Naive thymus-derived CD8-positive, alpha-beta T cell (primary cell): ENCODE measurements at regions not wholly inside any gene's neighbourhood (a gene's known extent, or its start where the extent isn't known, plus 50 kb on each side); places are given as distances from the start of the nearest gene placed in this dataset.

Source experiments
- ATAC-seq, 2 donors: fragments of 150-1000 bp; cut with Tn5 transposase in 1 of 2; sonication (Bioruptor Pico), chemical (Tn5 transposase) in 1 of 2; 1 replicate in 1 of 2; 2 replicates in 1 of 2; pipeline ENCODE4 v1.10.0; 2021; ENCODE audit warnings: mild to moderate bottlenecking in 2 of 2, moderate library complexity in 2 of 2
- POLR2A ChIA-PET: fragments of 350-600 bp; sonication (Branson Sonifier 250); formaldehyde crosslinking; loops from one replicate; lab custom pipeline; 2021; ENCODE audit warnings: antibody characterized with exemption; lab: Charles Lee
- DNase-seq, 10 donors: peaks; one replicate each; pipeline versions ENCODE4 v3.0.0 to v3.0.0-alpha.2; 2020 to 2022
- H3K27ac Mint-ChIP-seq, 10 donors: one replicate each; pipeline ENCODE4 v1.8.0; 2020 to 2022; ENCODE audit warnings: mild to moderate bottlenecking in 10 of 10, mixed read lengths in 10 of 10, moderate library complexity in 4 of 10, inconsistent platforms in 1 of 10
- H3K27me3 Mint-ChIP-seq, 5 donors: one replicate each; pipeline ENCODE4 v1.8.0; 2021 to 2022; ENCODE audit warnings: mixed read lengths in 5 of 5
- H3K36me3 Mint-ChIP-seq, 3 donors: one replicate each; pipeline ENCODE4 v1.8.0; 2020 to 2022; ENCODE audit warnings: mixed read lengths in 3 of 3, mild to moderate bottlenecking in 2 of 3, inconsistent platforms in 1 of 3
- H3K4me1 Mint-ChIP-seq, 4 donors: one replicate each; pipeline ENCODE4 v1.8.0; 2021 to 2022; ENCODE audit warnings: mixed read lengths in 4 of 4
- H3K4me3 Mint-ChIP-seq, 10 donors: one replicate each; pipeline ENCODE4 v1.8.0; 2020 to 2022; ENCODE audit warnings: mild to moderate bottlenecking in 10 of 10, mixed read lengths in 10 of 10, moderate library complexity in 6 of 10, inconsistent platforms in 1 of 10
- H3K9me3 Mint-ChIP-seq, 9 donors: one replicate each; pipeline ENCODE4 v1.8.0; 2020 to 2022; ENCODE audit warnings: mixed read lengths in 9 of 9, mild to moderate bottlenecking in 3 of 9, inconsistent platforms in 1 of 9, moderate library complexity in 1 of 9

DNA sequence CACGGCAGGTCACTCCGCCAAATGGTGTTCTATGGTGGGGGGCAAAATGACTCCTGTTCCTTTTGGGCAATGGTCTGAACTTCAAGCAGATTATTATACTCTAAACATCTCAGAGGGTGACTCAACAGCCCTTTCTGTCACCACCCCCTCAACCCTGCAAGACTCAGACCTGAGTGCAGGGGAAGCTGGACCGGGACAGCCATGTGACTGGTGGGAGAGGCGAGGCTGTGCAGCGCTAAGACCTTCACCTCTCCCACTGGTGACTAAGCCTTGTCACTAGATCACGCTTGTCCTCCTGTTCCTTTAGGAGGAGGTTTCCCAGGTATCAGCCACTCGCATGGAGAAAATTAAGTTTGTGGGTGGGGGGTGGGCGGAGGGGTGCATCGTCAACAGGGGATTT is 67.1 kb upstream of the CCND2 start:
- no peak overlapping the region for H3K27ac Mint-ChIP-seq
- no peaks in the 10 kb centered on the region for H3K9me3 Mint-ChIP-seq
- DNase-seq: no peak
- no peaks in the 10 kb centered on the region for H3K36me3 Mint-ChIP-seq
- H3K27me3 Mint-ChIP-seq: peaks cover 0 to 10% (median 3%) of the 10 kb centered on the region in 5 donors
- H3K4me3 Mint-ChIP-seq: no peak overlapping the region
- ATAC-seq: no peak
- peaks cover 0 to 26% (median 0%) of the 10 kb centered on the region in 4 donors for H3K4me1 Mint-ChIP-seq
- POLR2A ChIA-PET: no interaction called here

DNA sequence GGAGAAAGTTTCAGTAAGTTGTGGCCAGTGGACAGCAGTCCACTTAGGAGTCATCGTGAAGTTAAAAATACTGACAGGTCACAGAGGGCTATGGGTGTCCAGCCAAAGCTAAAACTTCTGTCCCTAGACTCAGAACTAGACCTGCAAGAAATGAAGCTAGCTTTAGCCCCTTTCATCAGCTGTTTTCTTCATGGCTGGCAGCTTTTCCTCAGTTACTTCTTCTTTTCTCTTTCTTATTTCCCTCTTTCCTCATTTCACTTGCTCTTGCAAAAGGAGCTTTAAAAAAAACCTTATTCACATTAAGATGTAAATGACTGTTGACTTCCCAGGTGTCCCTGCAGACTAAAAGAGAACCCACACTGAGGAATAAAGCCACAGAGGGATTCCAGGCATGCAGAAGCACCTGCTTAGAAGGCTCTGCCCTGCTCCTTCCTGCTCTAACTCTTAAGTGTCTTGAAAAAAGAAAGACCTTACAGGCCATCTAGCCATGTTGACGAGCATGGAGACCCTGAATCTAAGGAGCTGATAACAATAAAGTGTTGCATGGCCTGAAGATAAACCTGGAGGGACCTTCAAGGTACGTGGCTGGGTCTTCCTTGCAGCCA is 69.7 kb upstream of the CCND2 start:
- H3K4me1 Mint-ChIP-seq: peaks cover 0 to 37% (median under 1%) of the 10 kb centered on the region in 4 donors
- no peaks in the 10 kb centered on the region for H3K9me3 Mint-ChIP-seq
- DNase-seq: no peak
- no peak overlapping the region for H3K4me3 Mint-ChIP-seq
- POLR2A ChIA-PET: interaction anchor here (2.1 kb wide), 1 partner anchor 10 kb away, joined by 5 read pairs; no protein-coding TSS in a partner anchor
- ATAC-seq: no peak
- H3K27ac Mint-ChIP-seq: no peak overlapping the region
- H3K36me3 Mint-ChIP-seq: no peaks in the 10 kb centered on the region
- peaks cover 0 to 10% (median 3%) of the 10 kb centered on the region in 5 donors for H3K27me3 Mint-ChIP-seq

DNA sequence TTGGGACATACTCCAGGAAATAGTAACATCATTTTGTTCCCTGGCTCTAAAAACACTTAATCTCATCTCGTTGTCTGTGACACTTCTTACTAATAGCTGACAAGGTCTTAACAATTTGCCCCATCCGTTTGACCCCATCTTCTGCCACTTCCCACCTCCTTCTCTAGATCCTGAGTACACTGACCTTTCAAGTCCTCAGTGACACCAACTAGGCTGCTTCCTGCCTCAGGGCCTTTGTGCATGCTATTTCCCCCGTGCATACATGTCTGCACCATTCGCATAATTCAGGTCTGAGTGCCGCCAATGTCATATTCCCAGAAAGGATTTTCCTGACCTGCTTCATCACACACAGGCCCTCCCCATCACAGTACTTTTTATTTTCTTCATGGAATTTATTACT is 70.6 kb upstream of the CCND2 start:
- POLR2A ChIA-PET: no interaction called here
- Mint-ChIP-seq H3K4me1 (peaks cover 0 to 44% (median under 1%) of the 10 kb centered on the region in 4 donors), H3K9me3 (no peaks in the 10 kb centered on the region), H3K36me3 (no peaks in the 10 kb centered on the region), H3K27ac (no peak overlapping the region), H3K27me3 (peaks cover 0 to 10% (median 3%) of the 10 kb centered on the region in 5 donors), H3K4me3 (no peak overlapping the region)
- DNase-seq (no peak), ATAC-seq (no peak)

DNA sequence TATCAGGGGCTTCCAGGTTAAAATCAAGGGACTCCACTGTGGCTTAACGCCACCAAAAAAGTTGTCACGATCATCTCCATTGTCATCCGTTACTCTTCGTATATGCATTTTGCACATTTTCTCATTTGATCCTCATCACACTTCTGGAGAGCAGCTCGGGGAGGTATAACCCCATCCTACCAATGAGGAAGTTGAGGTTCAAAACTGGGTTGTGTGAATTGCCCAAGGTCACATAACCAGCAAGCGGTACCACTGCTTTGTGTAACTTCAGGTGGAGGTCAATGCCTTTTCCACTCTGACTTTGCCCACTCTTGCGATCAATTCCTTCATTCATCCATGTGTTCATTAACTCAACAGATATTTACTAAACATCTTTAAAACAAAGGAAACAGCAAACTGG is 71.1 kb upstream of the CCND2 start:
- ATAC-seq (no peak), DNase-seq (no peak)
- Mint-ChIP-seq H3K36me3 (no peaks in the 10 kb centered on the region), H3K4me3 (no peak overlapping the region), H3K27ac (peak overlapping the region in 1 of 10 donors; percentile 15), H3K27me3 (peaks cover 0 to 10% (median 3%) of the 10 kb centered on the region in 5 donors), H3K9me3 (no peaks in the 10 kb centered on the region), H3K4me1 (peaks cover 0 to 47% (median under 1%) of the 10 kb centered on the region in 4 donors)
- POLR2A ChIA-PET: no interaction called here

DNA sequence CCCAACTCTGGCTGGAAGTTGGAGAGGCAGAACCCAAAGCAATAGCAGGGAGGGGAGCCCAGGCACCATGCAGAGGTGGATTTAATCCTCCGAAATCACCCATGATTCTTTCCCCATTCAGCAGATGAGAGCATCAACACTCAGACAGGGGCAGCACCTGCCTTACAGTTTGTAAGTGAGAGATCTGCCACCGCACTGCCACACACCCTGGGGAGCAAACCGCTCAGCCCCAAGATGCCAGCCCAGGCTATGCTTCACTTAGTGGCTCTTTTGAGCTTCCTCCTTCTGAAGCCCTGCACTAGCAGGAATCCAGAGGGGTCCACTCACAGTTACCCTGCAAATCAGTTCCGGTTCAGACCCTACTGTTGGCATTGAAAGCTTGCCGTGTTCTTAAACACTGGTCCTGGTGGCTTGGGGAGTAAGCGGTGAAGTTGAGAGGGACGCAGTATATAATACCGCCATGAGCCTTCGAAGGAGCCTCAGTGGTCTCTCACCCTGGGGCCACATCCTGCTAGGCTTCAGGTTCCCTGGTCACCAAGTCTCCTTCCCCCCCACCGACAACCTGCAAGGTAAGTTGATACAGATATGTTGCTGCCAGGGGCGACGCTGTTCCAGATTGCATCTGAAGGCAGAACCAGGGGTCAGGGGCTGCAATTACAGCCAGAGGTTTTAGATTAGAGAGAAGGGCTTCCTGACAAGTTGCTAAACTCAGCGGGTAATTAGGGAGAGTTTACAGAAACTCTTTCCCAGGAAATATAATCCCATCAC is 72.0 kb upstream of the CCND2 start:
- POLR2A ChIA-PET: no interaction called here

DNA sequence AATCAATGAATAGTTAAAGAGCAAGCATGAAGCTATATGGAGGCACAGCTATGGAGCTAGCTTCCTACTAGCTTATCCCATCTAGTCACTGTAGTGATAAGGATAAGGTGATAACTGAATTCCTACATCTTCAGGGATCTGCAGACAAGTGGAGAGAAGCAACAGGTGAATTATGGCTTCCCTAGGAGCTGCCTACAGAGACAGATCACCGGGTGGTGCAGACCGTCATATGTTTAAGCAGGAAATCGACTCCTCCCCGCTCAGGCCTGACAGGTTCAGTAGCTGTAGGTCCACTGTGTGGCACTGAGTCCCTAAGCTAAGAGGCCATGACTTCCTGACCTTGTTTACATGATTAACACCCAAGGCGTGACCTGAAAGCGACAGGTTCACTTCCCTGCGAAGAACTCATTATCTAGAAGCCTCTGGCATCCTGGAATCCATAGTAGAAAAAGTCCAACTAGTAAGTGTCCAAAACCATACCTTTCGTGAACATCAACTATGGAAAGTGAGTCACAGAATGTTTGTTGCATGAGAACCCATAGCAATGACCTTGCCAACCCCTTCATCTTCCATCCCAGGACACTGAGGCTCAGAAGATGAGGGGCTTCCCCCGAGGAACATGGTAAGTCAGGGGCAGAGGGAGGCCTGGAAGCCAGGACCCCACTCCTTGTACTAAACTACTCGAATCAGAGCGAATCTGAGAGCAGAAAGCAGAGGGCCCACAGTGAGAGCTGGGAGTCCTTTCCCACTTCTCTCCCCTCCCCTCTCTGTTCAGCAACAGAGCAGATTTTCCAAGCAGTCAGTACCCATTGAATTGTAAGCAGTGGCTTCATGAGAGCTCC is 75.4 kb upstream of the CCND2 start:
- Mint-ChIP-seq H3K4me1 (peaks cover 0 to 37% (median 2%) of the 10 kb centered on the region in 4 donors), H3K27ac (no peak overlapping the region), H3K27me3 (peaks cover 0 to 1% (median 0%) of the 10 kb centered on the region in 5 donors), H3K4me3 (no peak overlapping the region), H3K36me3 (peaks cover 0 to 2% (median 0%) of the 10 kb centered on the region in 3 donors), H3K9me3 (no peaks in the 10 kb centered on the region)
- DNase-seq (no peak), ATAC-seq (no peak)
- POLR2A ChIA-PET: no interaction called here

More for the DNA sequence above, 72.0 kb upstream of the CCND2 start:
- no peaks in the 10 kb centered on the region for H3K36me3 Mint-ChIP-seq
- DNase-seq (no peak), ATAC-seq (no peak)
- H3K4me3 Mint-ChIP-seq: no peak overlapping the region
- H3K27me3 Mint-ChIP-seq: peaks cover 0 to 10% (median 3%) of the 10 kb centered on the region in 5 donors
- H3K9me3 Mint-ChIP-seq: no peaks in the 10 kb centered on the region
- peak overlapping the region in 1 of 10 donors; percentile 13 for H3K27ac Mint-ChIP-seq
- peaks cover 0 to 47% (median 2%) of the 10 kb centered on the region in 4 donors for H3K4me1 Mint-ChIP-seq

DNA sequence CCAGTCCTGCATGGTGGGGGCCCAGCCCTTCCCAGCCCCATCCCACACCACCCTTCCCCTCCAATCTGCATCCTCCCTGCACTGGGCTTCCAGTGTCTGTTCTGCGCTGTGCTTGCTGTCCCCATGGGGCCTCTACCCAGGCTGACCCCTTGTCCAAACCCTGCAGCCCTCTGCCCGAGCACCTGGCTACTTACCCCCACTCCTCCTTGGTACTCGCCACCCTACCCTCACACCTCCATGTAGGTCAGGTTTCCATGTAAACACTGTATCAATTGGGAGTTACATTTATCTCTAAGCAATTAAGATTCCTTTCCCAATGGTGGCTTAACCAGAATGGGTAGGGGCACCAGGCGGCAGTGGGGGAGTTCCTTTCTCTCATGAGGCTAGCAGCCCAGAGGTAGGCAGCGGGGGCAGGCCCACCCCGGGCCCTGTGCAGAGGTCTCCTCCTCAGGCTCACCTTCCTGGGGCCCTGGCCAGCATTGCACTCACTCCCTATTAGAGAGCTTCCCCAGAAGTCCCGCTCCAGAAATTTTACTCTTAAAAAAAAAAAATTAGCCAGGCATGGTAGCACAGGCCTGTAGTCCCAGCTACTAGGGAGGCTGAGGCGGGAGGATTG is 76.6 kb upstream of the CCND2 start:
- POLR2A ChIA-PET: no interaction called here
- Mint-ChIP-seq H3K27ac (peak overlapping the region in 1 of 10 donors; percentile 55), H3K36me3 (peaks cover 0 to 2% (median 0%) of the 10 kb centered on the region in 3 donors), H3K4me1 (peaks cover 0 to 26% (median 2%) of the 10 kb centered on the region in 4 donors), H3K27me3 (peaks cover 0 to 1% (median 0%) of the 10 kb centered on the region in 5 donors), H3K4me3 (no peak overlapping the region), H3K9me3 (no peaks in the 10 kb centered on the region)
- DNase-seq (no peak), ATAC-seq (no peak)

DNA sequence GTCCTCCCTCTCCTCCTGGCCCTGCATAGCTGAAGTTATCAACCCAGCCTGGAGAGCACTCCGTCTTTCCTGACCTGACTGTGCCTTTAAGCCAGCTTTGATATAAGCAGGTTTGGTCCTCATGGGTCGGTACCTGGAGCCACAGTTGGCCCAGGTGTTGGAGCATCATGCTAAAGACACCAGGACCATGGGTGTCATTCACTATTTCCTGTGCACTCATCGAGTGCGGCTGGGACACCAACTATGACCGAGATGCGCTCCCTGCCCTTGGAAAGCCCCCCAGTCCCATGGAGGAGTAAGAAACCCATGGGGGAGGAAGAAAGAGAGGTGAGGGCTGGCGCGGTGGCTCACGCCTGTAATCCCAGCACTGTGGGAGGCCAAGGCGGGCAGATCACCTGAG is 78.9 kb upstream of the CCND2 start:
- H3K27ac Mint-ChIP-seq: no peak overlapping the region

DNA sequence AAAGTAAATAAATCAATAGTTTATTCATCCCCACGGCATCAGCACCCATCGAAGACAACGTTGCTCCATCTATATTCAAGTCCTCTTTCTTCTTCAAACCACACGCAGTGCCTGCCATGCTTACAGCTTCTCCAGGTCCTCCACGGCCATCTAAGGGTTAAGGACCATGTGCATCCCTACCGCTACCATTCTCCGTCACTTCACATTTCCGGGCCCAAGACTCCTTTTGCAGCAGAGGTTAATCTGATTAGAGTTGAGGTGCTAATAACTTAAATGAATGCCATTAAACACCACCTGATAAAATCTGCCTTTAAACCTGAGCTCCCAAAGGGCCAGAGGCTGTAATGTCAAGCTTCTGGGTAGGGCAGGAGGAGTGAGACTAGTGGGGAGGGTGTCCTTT is 79.7 kb upstream of the CCND2 start:
- no peaks in the 10 kb centered on the region for H3K9me3 Mint-ChIP-seq

More for the DNA sequence above, 78.9 kb upstream of the CCND2 start:
- Mint-ChIP-seq H3K4me1 (peaks cover 0 to 10% (median under 1%) of the 10 kb centered on the region in 4 donors), H3K36me3 (peaks cover 0 to 2% (median 0%) of the 10 kb centered on the region in 3 donors), H3K4me3 (no peak overlapping the region), H3K27me3 (peaks cover 0 to 1% (median 0%) of the 10 kb centered on the region in 5 donors), H3K9me3 (no peaks in the 10 kb centered on the region)
- DNase-seq: no peak
- POLR2A ChIA-PET: no interaction called here
- no peak for ATAC-seq

DNA sequence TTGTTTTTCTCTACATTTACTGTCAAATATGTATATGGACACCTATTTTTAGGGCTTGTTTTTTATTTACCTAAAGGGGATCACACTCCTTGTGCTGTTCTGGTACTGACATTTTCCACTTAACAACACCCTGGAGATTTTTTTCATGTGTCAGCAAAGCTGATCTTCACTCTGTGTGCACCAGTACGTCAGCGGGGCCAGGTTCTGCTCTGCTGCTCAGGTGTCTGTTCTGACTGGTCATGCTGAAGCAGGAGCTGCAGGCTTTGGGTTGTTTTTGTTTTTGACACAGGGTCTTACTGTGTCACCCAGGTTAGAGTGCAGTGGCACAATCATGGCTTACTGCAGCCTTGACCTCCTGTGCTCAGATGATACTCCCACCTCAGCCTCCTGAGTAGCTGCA is 81.9 kb upstream of the CCND2 start:
- POLR2A ChIA-PET: no interaction called here

More for the DNA sequence above, 79.7 kb upstream of the CCND2 start:
- DNase-seq (no peak), ATAC-seq (no peak)
- Mint-ChIP-seq H3K4me1 (peaks cover 0 to 10% (median under 1%) of the 10 kb centered on the region in 4 donors), H3K27ac (no peak overlapping the region), H3K36me3 (peaks cover 0 to 2% (median 0%) of the 10 kb centered on the region in 3 donors), H3K4me3 (no peak overlapping the region), H3K27me3 (no peaks in the 10 kb centered on the region)
- POLR2A ChIA-PET: no interaction called here

DNA sequence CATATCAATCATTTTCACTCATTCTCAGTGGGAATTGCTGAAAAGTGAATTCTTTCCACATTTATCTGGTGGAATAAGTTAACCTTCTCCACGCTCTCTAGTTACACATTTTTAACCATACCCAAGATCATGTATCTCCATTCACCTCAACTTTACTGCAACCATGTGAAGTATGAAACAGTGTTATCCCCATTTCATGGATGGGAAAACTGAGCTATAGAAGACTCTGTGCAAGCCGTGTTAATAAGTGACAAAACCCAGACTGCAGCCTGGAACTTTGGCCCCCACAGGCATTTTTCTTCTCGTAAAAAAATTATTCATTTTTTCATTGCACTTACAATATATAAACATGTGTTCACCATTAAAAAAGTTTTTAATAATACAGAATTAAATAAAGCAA is 82.4 kb upstream of the CCND2 start:
- H3K4me3 Mint-ChIP-seq: no peak overlapping the region
- no peak for ATAC-seq

More for the DNA sequence above, 81.9 kb upstream of the CCND2 start:
- H3K9me3 Mint-ChIP-seq: no peaks in the 10 kb centered on the region
- H3K4me3 Mint-ChIP-seq: no peak overlapping the region
- ATAC-seq (no peak), DNase-seq (no peak)
- H3K27me3 Mint-ChIP-seq: no peaks in the 10 kb centered on the region
- peaks cover 0 to 2% (median 0%) of the 10 kb centered on the region in 3 donors for H3K36me3 Mint-ChIP-seq
- H3K27ac Mint-ChIP-seq: no peak overlapping the region
- H3K4me1 Mint-ChIP-seq: peaks cover 0 to 2% (median 0%) of the 10 kb centered on the region in 4 donors

More for the DNA sequence above, 82.4 kb upstream of the CCND2 start:
- Mint-ChIP-seq H3K36me3 (peaks cover 0 to 2% (median 0%) of the 10 kb centered on the region in 3 donors), H3K4me1 (peaks cover 0 to 2% (median 0%) of the 10 kb centered on the region in 4 donors), H3K9me3 (no peaks in the 10 kb centered on the region), H3K27ac (no peak overlapping the region), H3K27me3 (no peaks in the 10 kb centered on the region)
- POLR2A ChIA-PET: no interaction called here
- DNase-seq: no peak
